A549 (cell line): ENCODE measurements at regions not wholly inside any gene's neighbourhood (a gene's known extent, or its start where the extent isn't known, plus 50 kb on each side); places are given as distances from the start of the nearest gene placed in this dataset.

Experiments used
- ATAC-seq, 2 experiments: fragments of 200-7000 bp in 1 of 2; fragments of >200 bp in 1 of 2; cut with Nextera tagmentation in 1 of 2; cut with Tn5 transposase in 1 of 2; 3 replicates each; pipeline versions ENCODE4 v1.8.0 to v1.9.1; 2018 to 2020; ENCODE audit warnings: mild to moderate bottlenecking in 1 of 2, moderate library complexity in 1 of 2
- CTCF ChIA-PET: fragments of 300-600 bp; sonication (Branson Sonifier 250); formaldehyde crosslinking; extraction: SDS; loops from one replicate; lab custom pipeline; 2021; ENCODE audit warnings: antibody characterized with exemption, inconsistent platforms; lab: Yijun Ruan, JAX
- POLR2A ChIA-PET: fragments of 350-600 bp; formaldehyde crosslinking; extraction: SDS; loops from one replicate; lab custom pipeline; 2021; ENCODE audit warnings: antibody characterized with exemption, inconsistent platforms; lab: Yijun Ruan, JAX
- DNase-seq, 2 experiments: peaks; one replicate each; pipeline versions ENCODE4 v3.0.0 to v3.0.0-alpha.2; 2011 to 2016; ENCODE audit warnings: low read depth in 1 of 2, low spot score in 1 of 2
- FAIRE-seq: peaks from 2 replicates; lab custom pipeline; 2011; peaks lifted over from hg19 to GRCh38; lab: Jason Lieb, UNC
- H3K27ac ChIP-seq, 2 experiments: fragments of >200 bp; sonication (Bioruptor Twin); formaldehyde crosslinking; 3 replicates each; pipeline ENCODE4 v1.5.1; 2016 to 2017
- H3K4me1 ChIP-seq: fragments of >200 bp; sonication (Bioruptor Twin); formaldehyde crosslinking; 3 replicates; pipeline ENCODE4 v1.6.1; 2016
- H3K4me2 ChIP-seq: fragments of >200 bp; sonication (Bioruptor Twin); formaldehyde crosslinking; 3 replicates; pipeline ENCODE4 v1.6.1; 2016
- H3K4me3 ChIP-seq: fragments of >200 bp; sonication (Bioruptor Twin); formaldehyde crosslinking; 3 replicates; pipeline ENCODE4 v1.5.1; 2016
- H3K9me3 ChIP-seq: fragments of >200 bp; sonication (Bioruptor Twin); formaldehyde crosslinking; 3 replicates; pipeline ENCODE4 v1.6.1; 2016
- BHLHE40 ChIP-seq: IDR thresholded peaks from 2 replicates; pipeline ENCODE4 v1.6.1; 2012; ENCODE audit warnings: low read depth, low read length, inconsistent platforms
- CBX8 ChIP-seq: fragments of 200-600 bp; sonication (generic); IDR thresholded peaks from 2 replicates; pipeline ENCODE4 v1.6.1; 2016
- CHD4 ChIP-seq: fragments of 200-600 bp; sonication (generic); IDR thresholded peaks from 2 replicates; pipeline ENCODE4 v1.6.1; 2016; ENCODE audit warnings: antibody characterized with exemption, mild to moderate bottlenecking, borderline replicate concordance
- CTCF ChIP-seq: fragments of >200 bp; sonication (Bioruptor Twin); formaldehyde crosslinking; IDR thresholded peaks from 3 replicates; pipeline ENCODE4 v1.5.1; 2016
- EHF ChIP-seq: fragments of 250-450 bp; sonication (Bioruptor Pico); IDR thresholded peaks from 2 replicates; pipeline ENCODE4 v1.5.0; 2020; ENCODE audit warnings: mild to moderate bottlenecking
- ELK1 ChIP-seq: fragments of 150-350 bp; IDR thresholded peaks from 2 replicates; pipeline ENCODE4 v1.6.1; 2014; ENCODE audit warnings: low read depth, mild to moderate bottlenecking, low read length
- FOSL2 ChIP-seq, 2 experiments: fragments of 450-650 bp in 1 of 2; fragments of >200 bp in 1 of 2; sonication (Bioruptor Twin) in 1 of 2; formaldehyde crosslinking; IDR thresholded peaks; 2 replicates each; pipeline versions ENCODE4 v1.5.0 to v1.6.1; 2016 to 2020; ENCODE audit warnings: mild to moderate bottlenecking in 1 of 2, moderate library complexity in 1 of 2
- FOXS1 ChIP-seq: fragments of 250-450 bp; sonication (Bioruptor Pico); IDR thresholded peaks from 2 replicates; pipeline ENCODE4 v1.5.0; 2020; ENCODE audit warnings: mild to moderate bottlenecking, moderate library complexity
- HMGXB4 ChIP-seq: fragments of 250-450 bp; sonication (Bioruptor Pico); IDR thresholded peaks from 2 replicates; pipeline ENCODE4 v1.5.0; 2021; ENCODE audit warnings: mild to moderate bottlenecking, moderate library complexity, borderline replicate concordance
- HOXB13 ChIP-seq: fragments of 250-450 bp; sonication (Bioruptor Pico); IDR thresholded peaks from 2 replicates; pipeline ENCODE4 v1.5.0; 2020; ENCODE audit warnings: low read depth, mild to moderate bottlenecking, moderate library complexity
- JUN ChIP-seq, 2 experiments: fragments of >200 bp; sonication (Bioruptor Twin); formaldehyde crosslinking; IDR thresholded peaks; 2 replicates in 1 of 2; 3 replicates in 1 of 2; pipeline ENCODE4 v1.6.1; 2016 to 2017
- NR3C1 ChIP-seq: fragments of >200 bp; sonication (Bioruptor Twin); formaldehyde crosslinking; IDR thresholded peaks from 3 replicates; pipeline ENCODE4 v1.6.1; 2017
- POLR2A ChIP-seq: IDR thresholded peaks from 2 replicates; pipeline ENCODE4 v1.6.1; 2012; ENCODE audit warnings: mild to moderate bottlenecking, low read length
- RAD21 ChIP-seq, 2 experiments: fragments of >200 bp in 1 of 2; sonication (Bioruptor Twin) in 1 of 2; formaldehyde crosslinking in 1 of 2; IDR thresholded peaks in 1 of 2; conservative IDR thresholded peaks in 1 of 2; 2 replicates in 1 of 2; 3 replicates in 1 of 2; pipeline ENCODE4 v1.6.1; 2012 to 2018; ENCODE audit warnings: inconsistent platforms in 1 of 2
- REST ChIP-seq: fragments of 200-600 bp; sonication (generic); IDR thresholded peaks from 2 replicates; pipeline ENCODE4 v1.6.1; 2016; ENCODE audit warnings: antibody characterized with exemption, mild to moderate bottlenecking, moderate library complexity
- RNF2 ChIP-seq: fragments of 200-600 bp; sonication (generic); IDR thresholded peaks from 2 replicates; pipeline ENCODE4 v1.6.1; 2016; ENCODE audit warnings: low read depth, mild to moderate bottlenecking, antibody characterized with exemption, moderate library complexity, borderline replicate concordance
- SMC3 ChIP-seq: fragments of >200 bp; sonication (Bioruptor Twin); formaldehyde crosslinking; IDR thresholded peaks from 3 replicates; pipeline ENCODE4 v1.6.1; 2018; ENCODE audit warnings: inconsistent platforms
- TP53 ChIP-seq: fragments of 250-450 bp; sonication (Bioruptor Pico); IDR thresholded peaks from 2 replicates; pipeline ENCODE4 v1.5.0; 2021; ENCODE audit warnings: mild to moderate bottlenecking, moderate library complexity
- WGBS: methylation state at CpG from one replicate; pipeline ENCODE4 v1.1.6; 2017; ENCODE audit errors: missing lambda C conversion rate; 5-methylcytosine and 5-hydroxymethylcytosine counted together
- TF ChIP-seq, protein P1 (sequence below): fragments of >200 bp; sonication (Bioruptor Twin); formaldehyde crosslinking; IDR thresholded peaks from 2 replicates; pipeline ENCODE4 v1.6.1; 2016
- TF ChIP-seq, protein P2 (sequence below): IDR thresholded peaks from 2 replicates; pipeline ENCODE4 v1.6.1; 2012

- CTCF ChIA-PET = no interaction called here
Measured at GRCh38 chr2:153408710-153409385, 69.7 kb downstream of the RPRM start.

DNA sequence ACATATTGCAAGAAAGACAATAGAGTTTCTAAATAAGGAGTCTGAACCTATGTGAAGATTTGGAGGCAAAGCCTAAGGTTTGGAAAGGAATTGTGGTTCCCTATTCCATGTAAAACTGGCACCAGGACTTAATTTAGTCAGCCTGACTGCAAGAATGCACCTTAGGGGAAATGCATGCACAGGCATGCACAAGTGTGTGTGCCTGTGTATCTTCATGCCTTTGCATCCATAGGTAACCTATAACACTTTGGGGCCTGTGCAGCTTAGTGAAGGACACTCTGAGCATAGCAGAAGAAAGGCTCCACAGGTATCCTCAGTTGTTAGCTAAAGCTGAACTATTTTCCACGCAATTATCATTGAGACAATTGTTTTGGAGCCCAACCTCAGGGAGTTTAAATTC lies 73.4 kb downstream of the RPRM start:
- WGBS = 11% methylated on average over 1 of the region's 1 CpG
- H3K9me3 ChIP-seq = no peaks in the 10 kb centered on the region
- TF ChIP-seq SMC3 (no peak), ELK1 (no peak), TP53 (no peak), POLR2A (no peak)
- DNase-seq (no peak), ATAC-seq (no peak), FAIRE-seq (no peak)
- no peak overlapping the region for H3K4me3 ChIP-seq
- H3K27ac ChIP-seq = no peak overlapping the region
- H3K4me2 ChIP-seq = no peak overlapping the region
- ChIA-PET POLR2A (no interaction called here), CTCF (no interaction called here)
- H3K4me1 ChIP-seq = no peaks in the 10 kb centered on the region

More at GRCh38 chr2:153408710-153409385, 69.7 kb downstream of the RPRM start:
- DNase-seq (no peak), ATAC-seq (no peak), FAIRE-seq (no peak)
- POLR2A ChIA-PET = no interaction called here
- no peaks in the 10 kb centered on the region for H3K9me3 ChIP-seq
- TF ChIP-seq SMC3 = no peak
- no peak for TF ChIP-seq CTCF
- no peak for TF ChIP-seq HMGXB4
- TF ChIP-seq FOXS1 (CRISPR knock-in tag) = no peak
- TF ChIP-seq RNF2 = no peak
- TF ChIP-seq FOSL2 (IDR thresholded peaks at IDR 0.05) = no peak
- no peak for TF ChIP-seq FOSL2 (CRISPR knock-in tag; IDR thresholded peaks at IDR 0.05)
- no peak for TF ChIP-seq CBX8
- TF ChIP-seq JUN (IDR thresholded peaks at IDR 0.05) = no peak
- H3K4me3 ChIP-seq = no peak overlapping the region
- WGBS = 11% methylated on average over 3 of the region's 3 CpGs
- H3K27ac ChIP-seq = no peak overlapping the region
- H3K4me2 ChIP-seq = no peak overlapping the region
- no peaks in the 10 kb centered on the region for H3K4me1 ChIP-seq

GRCh38 chr2:153404792-153405191 lies 73.8 kb downstream of the RPRM start:
- no peak for DNase-seq
- H3K27ac ChIP-seq = no peak overlapping the region
- TF ChIP-seq NR3C1 = no peak
- no peak for ATAC-seq
- FAIRE-seq = no peak
- H3K4me1 ChIP-seq = no peaks in the 10 kb centered on the region
- POLR2A ChIA-PET = no interaction called here
- no peaks in the 10 kb centered on the region for H3K9me3 ChIP-seq
- H3K4me2 ChIP-seq = no peak overlapping the region
- CTCF ChIA-PET = no interaction called here
- WGBS = 46% methylated on average over 1 of the region's 1 CpG
- no peak overlapping the region for H3K4me3 ChIP-seq

GRCh38 chr2:153403940-153404339 lies 74.6 kb downstream of the RPRM start:
- WGBS = 7% methylated on average over 2 of the region's 2 CpGs
- DNase-seq (no peak), FAIRE-seq (no peak), ATAC-seq (no peak)
- POLR2A ChIA-PET = no interaction called here
- CTCF ChIA-PET = no interaction called here
- no peak overlapping the region for H3K4me3 ChIP-seq
- no peaks in the 10 kb centered on the region for H3K4me1 ChIP-seq
- H3K9me3 ChIP-seq = no peaks in the 10 kb centered on the region
- no peak overlapping the region for H3K27ac ChIP-seq
- TF ChIP-seq SMC3 (no peak), CHD4 (no peak), POLR2A (no peak), RAD21 (conservative IDR thresholded peaks at IDR 0.05 in 1 of 2, IDR thresholded peaks at IDR 0.05 in 1 of 2) (no peak), BHLHE40 (no peak), EHF (CRISPR knock-in tag) (no peak), HOXB13 (CRISPR knock-in tag) (no peak), REST (no peak)
- TF ChIP-seq, protein P1, sequence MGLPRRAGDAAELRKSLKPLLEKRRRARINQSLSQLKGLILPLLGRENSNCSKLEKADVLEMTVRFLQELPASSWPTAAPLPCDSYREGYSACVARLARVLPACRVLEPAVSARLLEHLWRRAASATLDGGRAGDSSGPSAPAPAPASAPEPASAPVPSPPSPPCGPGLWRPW = no peak
- TF ChIP-seq, protein P2, sequence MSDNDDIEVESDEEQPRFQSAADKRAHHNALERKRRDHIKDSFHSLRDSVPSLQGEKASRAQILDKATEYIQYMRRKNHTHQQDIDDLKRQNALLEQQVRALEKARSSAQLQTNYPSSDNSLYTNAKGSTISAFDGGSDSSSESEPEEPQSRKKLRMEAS = no peak
- TF ChIP-seq, all 56 proteins: peak for 0
- H3K4me2 ChIP-seq = no peak overlapping the region
